HG02623 (cell line): ENCODE measurements at regions not wholly inside any gene's neighbourhood (a gene's known extent, or its start where the extent isn't known, plus 50 kb on each side); places are given as distances from the start of the nearest gene placed in this dataset.

ENCODE experiments used
- ATAC-seq: cut with Tn5 transposase; IDR thresholded peaks from one replicate; pipeline ENCODE4 v1.9.1; 2021; ENCODE audit warnings: moderate library complexity; ENCODE audit not compliant: unreplicated experiment

- no peak for ATAC-seq
Observed at GRCh38 chr17:33403194-33403593, 110.1 kb upstream of the ASIC2 start.

GRCh38 chr17:33404070-33404819, 111.2 kb upstream of the ASIC2 start:
- ATAC-seq: no peak

GRCh38 chr17:33416131-33416530, 123.0 kb upstream of the ASIC2 start:
- ATAC-seq: no peak

GRCh38 chr17:33421933-33422332, 128.8 kb upstream of the ASIC2 start:
- no peak for ATAC-seq

GRCh38 chr17:33433581-33433980, 140.5 kb upstream of the ASIC2 start:
- no peak for ATAC-seq

GRCh38 chr17:33434841-33435240, 141.7 kb upstream of the ASIC2 start:
- no peak for ATAC-seq

- ATAC-seq: no peak
Observed at GRCh38 chr17:33435721-33436301, 142.7 kb upstream of the ASIC2 start.

- no peak for ATAC-seq
Observed at GRCh38 chr17:33436321-33436720, 143.2 kb upstream of the ASIC2 start.

- no peak for ATAC-seq
Observed at GRCh38 chr17:33438139-33438538, 145.0 kb upstream of the ASIC2 start.

GRCh38 chr17:33438578-33438977, 145.5 kb upstream of the ASIC2 start:
- no peak for ATAC-seq

- no peak for ATAC-seq
Observed at GRCh38 chr17:33442320-33442719, 149.2 kb upstream of the ASIC2 start.

GRCh38 chr17:33444731-33445130, 151.6 kb upstream of the ASIC2 start:
- no peak for ATAC-seq

- ATAC-seq: no peak
Observed at GRCh38 chr17:33447090-33447489, 154.0 kb upstream of the ASIC2 start.

GRCh38 chr17:33451221-33451620, 158.1 kb upstream of the ASIC2 start:
- no peak for ATAC-seq

- ATAC-seq: no peak
Observed at GRCh38 chr17:33457477-33457876, 164.4 kb upstream of the ASIC2 start.

- no peak for ATAC-seq
Observed at GRCh38 chr17:33459078-33459940, 166.2 kb upstream of the ASIC2 start.

- no peak for ATAC-seq
Observed at GRCh38 chr17:33460781-33461450, 167.8 kb upstream of the ASIC2 start.

- ATAC-seq: no peak
Observed at GRCh38 chr17:33463887-33464286, 170.8 kb upstream of the ASIC2 start.

GRCh38 chr17:33464669-33465280, 171.7 kb upstream of the ASIC2 start:
- ATAC-seq: no peak

GRCh38 chr17:33469421-33469820, 176.3 kb upstream of the ASIC2 start:
- ATAC-seq: no peak

- ATAC-seq: no peak
Observed at GRCh38 chr17:33469911-33470310, 176.8 kb upstream of the ASIC2 start.
